Erythroblast (primary cell): ENCODE measurements at regions not wholly inside any gene's neighbourhood (a gene's known extent, or its start where the extent isn't known, plus 50 kb on each side); places are given as distances from the start of the nearest gene placed in this dataset.

Experiments used
- GATA1 ChIP-seq: IDR thresholded peaks from 2 replicates; pipeline ENCODE4 v1.6.1; 2011; ENCODE audit warnings: low read depth, mild to moderate bottlenecking, control low read depth, low read length, moderate library complexity
- POLR2A ChIP-seq: IDR thresholded peaks from 2 replicates; pipeline ENCODE4 v1.6.1; 2011; ENCODE audit warnings: mild to moderate bottlenecking, low read length

DNA sequence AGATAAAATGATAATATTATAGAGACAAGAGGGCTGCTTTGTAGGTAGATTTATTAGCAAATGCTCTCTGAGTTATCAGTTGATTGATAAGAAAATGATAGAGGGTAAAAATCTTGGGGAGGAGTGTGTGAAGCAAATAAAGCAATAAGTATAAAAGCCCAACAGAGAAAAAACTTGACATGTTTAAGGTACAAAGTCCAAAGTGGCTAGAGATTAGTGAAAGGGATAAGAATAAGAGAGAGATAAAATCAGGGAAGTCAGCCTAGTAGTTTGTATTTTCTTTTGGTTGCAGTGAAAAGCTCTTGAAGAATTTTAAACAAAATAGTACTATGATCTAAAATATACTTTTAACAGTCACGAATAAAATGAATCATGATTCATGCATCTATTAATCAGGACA lies 246.2 kb upstream of the LRIG3 start:
- TF ChIP-seq POLR2A: no peak
- TF ChIP-seq GATA1: no peak
